Pulmonary artery endothelial cell (primary cell): ENCODE measurements at regions not wholly inside any gene's neighbourhood (a gene's known extent, or its start where the extent isn't known, plus 50 kb on each side); places are given as distances from the start of the nearest gene placed in this dataset.
A peak's percentile ranks its signal among the peaks of the same experiment; 100 is the strongest.

Experiments
- DNase-seq: peaks from one replicate; pipeline ENCODE4 v3.0.0-alpha.2; 2011; ENCODE audit warnings: low read depth, low spot score

GRCh38 chr21:27722095-27722494 is 755.2 kb upstream of the ADAMTS5 start:
- no peak for DNase-seq

GRCh38 chr21:27721675-27722074 is 754.8 kb upstream of the ADAMTS5 start:
- no peak for DNase-seq

- no peak for DNase-seq
These were observed 752.3 kb upstream of the ADAMTS5 start for GRCh38 chr21:27719226-27719625.

- no peak for DNase-seq
These were observed 748.2 kb upstream of the ADAMTS5 start for GRCh38 chr21:27715131-27715530.

GRCh38 chr21:27713154-27714109 is 746.5 kb upstream of the ADAMTS5 start:
- no peak for DNase-seq

GRCh38 chr21:27704567-27705166 is 737.8 kb upstream of the ADAMTS5 start:
- DNase-seq: no peak

- DNase-seq: no peak
These were observed 736.9 kb upstream of the ADAMTS5 start for GRCh38 chr21:27703791-27704190.

GRCh38 chr21:27700974-27701614 is 734.2 kb upstream of the ADAMTS5 start:
- DNase-seq: peak; percentile 45

- no peak for DNase-seq
These were observed 728.4 kb upstream of the ADAMTS5 start for GRCh38 chr21:27695246-27695645.

- DNase-seq: no peak
These were observed 727.8 kb upstream of the ADAMTS5 start for GRCh38 chr21:27694667-27695066.

GRCh38 chr21:27693376-27693775 is 726.5 kb upstream of the ADAMTS5 start:
- DNase-seq: no peak

GRCh38 chr21:27691516-27691915 is 724.6 kb upstream of the ADAMTS5 start:
- DNase-seq: no peak

- no peak for DNase-seq
These were observed 724.1 kb upstream of the ADAMTS5 start for GRCh38 chr21:27691006-27691405.

GRCh38 chr21:27690426-27690825 is 723.5 kb upstream of the ADAMTS5 start:
- no peak for DNase-seq

- no peak for DNase-seq
These were observed 721.9 kb upstream of the ADAMTS5 start for GRCh38 chr21:27688773-27689172.

- DNase-seq: no peak
These were observed 716.4 kb upstream of the ADAMTS5 start for GRCh38 chr21:27683292-27683691.

GRCh38 chr21:27681841-27682240 is 715.0 kb upstream of the ADAMTS5 start:
- no peak for DNase-seq

- no peak for DNase-seq
These were observed 714.1 kb upstream of the ADAMTS5 start for GRCh38 chr21:27681038-27681437.

- DNase-seq: no peak
These were observed 713.3 kb upstream of the ADAMTS5 start for GRCh38 chr21:27680181-27680580.

GRCh38 chr21:27678511-27678910 is 711.6 kb upstream of the ADAMTS5 start:
- no peak for DNase-seq

GRCh38 chr21:27677546-27677945 is 710.7 kb upstream of the ADAMTS5 start:
- DNase-seq: no peak

- no peak for DNase-seq
These were observed 708.4 kb upstream of the ADAMTS5 start for GRCh38 chr21:27675306-27675705.
